NCI-H1930 (cell line): ENCODE measurements at regions not wholly inside any gene's neighbourhood (a gene's known extent, or its start where the extent isn't known, plus 50 kb on each side); places are given as distances from the start of the nearest gene placed in this dataset.

ENCODE experiments used
- DNase-seq, 2 experiments: peaks; one replicate each; lab custom pipeline; 2025; lab: John Stamatoyannopoulos, UW

DNA sequence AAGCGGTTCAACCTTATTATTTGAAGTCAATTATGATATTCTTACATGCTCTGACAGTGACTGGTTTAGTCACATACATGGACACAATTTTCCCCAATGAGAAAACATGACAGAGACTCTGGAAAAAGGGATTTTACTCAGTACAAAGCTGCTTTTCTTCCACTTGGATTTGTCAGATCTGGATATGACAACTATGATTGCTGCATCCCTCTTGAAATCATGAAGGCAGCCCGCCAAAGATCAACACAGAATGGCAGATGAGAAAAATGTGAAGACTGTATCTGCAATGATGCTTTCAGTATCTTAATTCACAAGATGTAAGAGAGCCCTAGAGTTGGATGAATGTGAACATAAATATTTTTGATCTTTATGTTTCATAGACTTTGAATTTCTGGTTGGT lies 439.6 kb downstream of the CDH8 start:
- DNase-seq: no peak

DNA sequence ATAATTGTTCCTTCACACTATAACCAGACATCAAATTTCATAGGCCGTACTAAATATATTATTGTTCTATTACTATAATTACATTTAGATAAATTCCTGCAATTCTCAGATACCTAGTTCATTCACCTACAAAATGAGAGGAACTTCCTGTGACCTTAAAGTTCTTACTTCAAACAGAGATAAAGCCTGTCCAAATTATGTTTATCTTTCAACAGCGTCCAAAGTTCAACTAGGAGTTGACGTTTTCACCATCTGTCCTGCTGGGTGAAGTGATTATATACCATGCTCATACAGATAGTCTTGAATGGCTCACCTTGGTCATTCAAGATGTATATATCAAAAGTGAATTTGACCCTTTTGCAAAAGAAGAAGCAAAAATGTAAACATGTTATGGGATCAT lies 440.6 kb downstream of the CDH8 start:
- no peak for DNase-seq

DNA sequence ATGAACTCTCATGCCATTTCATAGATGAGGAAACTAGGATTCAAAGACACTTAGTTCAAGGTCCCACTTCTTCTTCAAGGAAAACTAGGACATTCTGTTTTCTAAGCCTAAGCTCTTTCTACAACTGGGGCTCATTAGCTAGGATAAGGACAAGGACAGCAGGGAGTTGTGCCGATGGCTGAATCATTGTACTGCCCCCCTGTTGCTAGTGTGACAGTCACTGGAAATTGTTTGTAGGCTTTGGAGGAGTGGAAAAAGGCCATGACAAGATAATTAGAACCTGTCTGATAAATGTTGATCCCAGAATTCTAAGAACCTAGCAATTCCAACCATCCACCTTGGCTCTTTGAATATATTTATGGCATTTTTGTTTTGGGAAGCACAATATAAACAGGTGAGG lies 445.7 kb downstream of the CDH8 start:
- DNase-seq: no peak

GRCh38 chr16:61587526-61587925 lies 448.7 kb downstream of the CDH8 start:
- DNase-seq: no peak

GRCh38 chr16:61581417-61582046 lies 454.7 kb downstream of the CDH8 start:
- no peak for DNase-seq

- no peak for DNase-seq
Measured at GRCh38 chr16:61580579-61580978, 455.7 kb downstream of the CDH8 start.

GRCh38 chr16:61579195-61579594 lies 457.0 kb downstream of the CDH8 start:
- DNase-seq: no peak

- no peak for DNase-seq
Measured at GRCh38 chr16:61576476-61576875, 459.8 kb downstream of the CDH8 start.

DNA sequence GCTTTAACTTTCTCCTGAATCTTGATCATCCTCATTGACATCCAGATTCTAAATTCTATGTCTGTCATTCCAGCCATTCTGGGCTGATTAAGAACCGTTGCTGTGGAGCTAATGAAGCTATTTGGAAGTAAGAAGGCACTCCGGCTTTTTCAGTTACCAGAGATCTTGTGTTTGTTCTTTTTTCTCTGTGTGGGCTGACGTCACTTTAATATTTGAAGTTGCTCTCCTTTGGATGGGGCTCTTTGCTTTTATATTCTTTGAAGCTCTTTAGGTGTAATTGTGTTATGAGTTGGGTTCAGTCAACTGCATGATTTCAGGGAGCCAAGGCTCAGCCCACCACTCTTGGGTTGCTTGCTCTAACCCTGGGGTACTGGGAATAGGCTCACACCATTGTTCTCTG lies 460.6 kb downstream of the CDH8 start:
- DNase-seq: no peak

DNA sequence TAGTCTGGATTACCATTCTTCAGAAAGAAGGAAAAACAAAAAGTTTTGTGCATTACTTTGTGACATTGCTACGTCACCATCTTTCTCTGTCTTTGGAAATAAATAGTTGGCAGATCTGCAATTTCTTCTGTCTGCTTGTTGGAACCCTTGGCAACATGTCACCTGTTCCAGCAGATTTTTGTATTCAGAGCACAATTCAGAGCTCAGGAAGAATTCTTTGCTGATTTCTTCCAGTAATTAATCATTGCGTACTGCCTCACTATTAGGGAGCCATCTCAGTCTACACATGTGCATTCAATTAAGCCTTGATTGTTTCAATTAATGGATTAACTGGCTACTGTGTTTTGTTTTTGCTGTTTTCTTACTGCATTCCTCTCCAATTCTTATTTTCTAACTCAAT lies 467.2 kb downstream of the CDH8 start:
- no peak for DNase-seq

DNA sequence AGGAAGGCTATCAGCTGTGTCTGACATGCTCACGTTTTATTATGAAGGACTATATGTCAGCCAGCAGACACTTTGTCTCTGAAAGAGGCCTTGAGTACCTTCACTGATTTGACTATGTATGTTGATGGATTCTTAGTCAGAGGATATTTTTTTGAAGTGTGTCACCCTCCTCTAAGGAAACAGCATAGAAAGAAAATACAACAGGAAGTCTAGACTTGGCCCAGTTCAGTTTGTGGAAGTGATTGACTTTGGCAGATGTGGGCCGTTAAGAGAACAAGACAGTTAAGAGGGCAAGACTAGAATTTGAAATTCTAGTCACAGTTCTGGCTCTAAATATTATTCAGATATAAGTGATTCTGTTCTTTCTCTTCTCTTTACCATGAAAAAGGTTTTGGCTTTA lies 471.5 kb downstream of the CDH8 start:
- DNase-seq: no peak

DNA sequence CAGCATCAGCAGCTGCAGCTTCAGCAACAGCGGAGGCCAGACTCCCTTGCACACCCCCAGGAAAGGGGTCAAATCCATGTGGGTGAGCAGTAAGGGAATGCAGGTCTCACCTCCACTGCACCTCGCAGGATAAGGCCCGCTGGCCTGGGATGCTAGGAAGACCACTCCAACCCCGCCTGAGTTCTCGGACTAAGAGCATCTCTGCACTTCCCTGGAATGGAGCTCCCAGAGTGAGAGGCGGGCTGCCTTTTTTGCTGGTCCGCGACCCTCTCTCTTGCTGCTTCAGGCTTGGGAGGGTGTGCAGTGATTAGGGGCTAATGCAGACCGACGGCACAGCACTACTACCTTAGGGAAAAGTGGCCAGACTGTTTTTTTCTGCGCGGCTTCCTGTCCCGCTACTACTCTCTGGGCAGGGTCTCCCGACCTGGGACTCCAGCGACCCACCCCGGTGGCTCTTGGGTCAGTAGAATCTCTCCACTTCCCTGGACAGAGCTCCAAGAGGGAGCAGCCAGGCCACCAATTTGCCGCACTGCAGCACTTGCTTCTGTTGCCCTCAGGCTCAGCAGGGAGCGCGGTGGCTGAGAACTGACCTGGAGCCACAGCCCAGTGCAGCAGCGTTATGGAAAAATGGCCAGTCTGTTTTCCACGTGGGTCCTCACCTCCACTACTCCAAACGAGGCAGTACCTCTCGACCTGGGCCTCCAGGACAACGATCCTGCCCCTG lies 480.4 kb downstream of the CDH8 start:
- no peak for DNase-seq

DNA sequence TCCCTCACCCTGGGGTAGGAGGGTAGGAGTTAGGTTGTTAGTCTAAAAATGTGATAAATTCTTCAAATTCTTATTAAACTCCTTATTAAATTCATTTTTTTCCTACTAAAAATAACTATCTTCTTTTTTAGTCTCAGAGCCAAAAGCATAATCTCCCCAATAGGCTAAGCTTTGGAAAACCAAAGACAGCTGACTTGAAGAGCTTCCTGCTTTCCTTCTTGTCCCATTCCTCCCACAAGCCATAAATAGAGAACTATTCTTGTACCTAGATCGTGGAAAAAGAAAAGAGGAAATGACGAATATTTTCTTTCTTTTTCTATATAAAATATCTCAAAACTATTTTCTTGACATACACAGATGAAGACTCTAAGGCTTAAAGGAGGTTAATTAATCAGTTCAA lies 486.9 kb downstream of the CDH8 start:
- no peak for DNase-seq

DNA sequence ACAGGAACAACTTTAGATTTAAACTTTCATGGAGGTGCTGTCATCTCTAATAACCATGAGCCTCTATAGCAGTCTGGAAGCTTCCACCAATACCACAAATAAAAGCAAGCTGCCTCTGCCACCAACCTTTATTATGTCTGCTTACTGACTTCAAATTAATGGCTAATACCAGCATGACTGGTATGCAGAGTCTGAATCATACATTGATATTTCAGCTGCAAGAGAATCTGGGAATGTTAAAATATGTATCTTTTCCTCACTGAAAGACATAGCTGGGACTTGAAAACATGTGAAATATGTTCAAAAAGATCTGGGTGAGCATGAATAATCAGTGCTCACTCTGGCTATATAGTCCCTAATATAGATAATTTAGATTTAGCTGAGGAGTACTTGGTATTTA lies 488.6 kb downstream of the CDH8 start:
- DNase-seq: no peak

- no peak for DNase-seq
Measured at GRCh38 chr16:61544165-61544564, 492.1 kb downstream of the CDH8 start.

DNA sequence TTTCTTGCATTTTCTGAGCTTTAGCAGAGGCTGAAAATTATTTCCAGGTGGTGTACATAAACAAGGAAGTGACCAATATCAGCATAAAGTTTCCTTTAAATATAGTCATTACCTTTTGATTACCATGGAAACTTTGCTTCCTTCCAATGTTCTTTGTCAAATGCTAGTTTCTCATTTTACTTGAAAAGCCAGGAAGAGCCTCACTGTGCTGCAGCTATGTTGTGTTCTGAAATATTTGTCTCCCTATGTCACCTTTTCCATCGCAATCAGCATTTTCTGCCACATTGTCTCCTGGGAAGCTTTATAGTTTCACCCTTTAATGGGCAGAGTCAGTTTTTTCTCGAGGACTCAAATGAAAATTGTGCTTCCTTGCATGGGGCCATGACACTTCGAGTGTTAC lies 496.0 kb downstream of the CDH8 start:
- no peak for DNase-seq

GRCh38 chr16:61530697-61531096 lies 505.5 kb downstream of the CDH8 start:
- DNase-seq: no peak

- no peak for DNase-seq
Measured at GRCh38 chr16:61500851-61501250, 535.4 kb downstream of the CDH8 start.

- no peak for DNase-seq
Measured at GRCh38 chr16:61480250-61480649, 556.0 kb downstream of the CDH8 start.

- no peak for DNase-seq
Measured at GRCh38 chr16:61471737-61472136, 564.5 kb downstream of the CDH8 start.

GRCh38 chr16:61471023-61471422 lies 565.2 kb downstream of the CDH8 start:
- DNase-seq: no peak

- DNase-seq: no peak
Measured at GRCh38 chr16:61465285-61465684, 571.0 kb downstream of the CDH8 start.

GRCh38 chr16:61460020-61460419 lies 576.2 kb downstream of the CDH8 start:
- no peak for DNase-seq

GRCh38 chr16:61435346-61435745 lies 600.9 kb downstream of the CDH8 start:
- no peak for DNase-seq
